ENCODE measurements at regions not wholly inside any gene's neighbourhood (a gene's known extent, or its start where the extent isn't known, plus 50 kb on each side); places are given as distances from the start of the nearest gene placed in this dataset.

DNA sequence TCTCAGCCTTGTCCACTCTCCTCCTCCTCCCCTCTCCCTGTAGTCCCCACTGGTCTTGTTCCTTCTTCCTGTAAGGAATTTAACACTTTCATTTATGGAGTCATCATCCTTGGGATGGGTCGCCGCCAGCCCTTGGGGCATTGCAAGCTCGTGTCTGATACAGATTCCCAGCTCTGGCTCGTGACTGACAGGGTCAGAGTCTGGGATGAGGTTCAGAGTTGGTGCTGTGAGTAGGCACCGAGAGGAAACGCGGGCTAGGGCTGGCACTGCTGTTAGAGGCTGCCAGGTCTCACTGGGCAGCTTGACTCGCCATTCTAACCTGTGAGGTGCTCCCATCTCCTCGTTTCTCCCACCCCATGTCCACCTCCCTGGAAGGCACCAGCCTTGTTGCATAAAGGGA, 407.0 kb downstream of the SOX9 start:
- FAIRE-seq (no peak), DNase-seq (ENCODE audit: low spot score in 2 of 2) (no peak)

DNA sequence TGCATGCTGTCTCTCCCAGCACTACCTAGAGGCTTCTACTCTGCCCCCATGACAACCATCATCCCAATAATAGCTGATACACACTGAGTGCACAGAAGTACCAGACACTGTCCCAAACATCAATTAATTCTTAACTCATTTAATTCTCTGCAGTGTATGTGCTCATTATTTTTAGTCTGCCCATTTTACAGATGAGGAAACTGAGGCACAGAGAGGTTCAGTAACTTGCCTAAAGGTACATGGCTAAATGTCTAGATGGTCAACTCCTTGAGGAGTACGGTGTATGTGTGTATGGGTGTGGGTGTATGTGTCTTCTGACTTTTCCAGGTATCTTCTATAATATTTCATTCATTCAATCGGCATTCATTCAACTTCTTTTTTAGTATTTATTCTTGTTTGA, 407.9 kb downstream of the SOX9 start:
- DNase-seq (ENCODE audit: low spot score in 2 of 2) (no peak), FAIRE-seq (no peak)

DNA sequence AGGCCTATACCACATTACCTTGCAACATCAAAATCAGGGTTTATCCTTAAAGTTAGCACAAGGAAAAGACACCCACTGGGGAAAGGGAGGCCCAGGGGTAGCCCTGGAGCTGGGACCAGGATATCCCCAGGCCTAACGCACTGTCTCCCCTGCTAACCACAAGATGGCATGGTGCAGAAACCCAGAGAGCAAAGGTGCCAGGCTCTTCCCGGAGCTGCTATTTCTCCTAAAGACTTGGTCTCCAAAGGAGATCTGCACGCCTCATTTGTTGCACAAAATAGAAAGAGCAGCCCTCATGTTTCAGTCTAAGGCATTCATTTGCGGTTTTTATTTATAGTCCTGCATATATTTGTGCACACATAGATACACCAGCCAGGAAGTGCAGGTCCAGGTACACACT, 408.6 kb downstream of the SOX9 start:
- FAIRE-seq (no peak), DNase-seq (ENCODE audit: low spot score in 2 of 2) (no peak)

DNA sequence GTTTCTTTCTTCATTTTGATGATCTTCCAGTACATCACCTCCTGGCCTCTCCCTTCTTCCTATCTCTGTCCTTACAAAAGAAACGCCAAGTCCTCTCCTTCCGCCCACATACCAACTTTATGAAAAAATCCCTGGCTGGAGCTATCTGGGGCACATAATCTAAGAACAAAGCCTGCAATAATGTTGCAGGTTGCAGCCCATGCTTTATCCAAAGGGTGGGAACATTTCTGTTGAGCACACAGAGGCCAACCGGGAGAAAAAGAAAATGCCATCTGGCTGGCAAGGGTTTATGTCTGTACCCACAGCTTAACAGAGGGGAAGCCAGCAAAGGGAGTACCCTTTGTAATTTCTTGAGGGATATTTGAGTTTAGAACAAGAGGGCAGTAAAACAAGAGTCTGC, 409.6 kb downstream of the SOX9 start:
- FAIRE-seq (no peak), DNase-seq (ENCODE audit: low spot score in 2 of 2) (no peak)

DNA sequence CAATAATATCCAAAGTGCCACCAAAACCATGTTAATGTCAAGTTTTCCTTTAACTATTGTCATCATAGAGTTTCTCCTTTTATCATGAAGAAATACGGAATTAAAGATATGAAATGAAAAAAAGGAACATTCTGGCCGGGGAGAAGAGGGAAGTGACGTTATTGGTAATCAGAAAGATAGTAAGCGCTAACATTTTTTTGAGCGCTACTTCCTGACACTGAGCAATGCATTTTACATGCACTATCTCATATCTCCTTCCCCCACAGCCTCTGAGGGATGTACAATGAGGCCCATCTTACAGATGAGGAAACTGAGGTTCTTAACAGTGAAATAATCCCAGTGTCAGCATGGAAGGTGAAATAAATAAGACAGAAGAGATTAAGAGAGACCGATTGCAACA, 410.9 kb downstream of the SOX9 start:
- DNase-seq (ENCODE audit: low spot score in 2 of 2) (no peak), FAIRE-seq (no peak)

DNA sequence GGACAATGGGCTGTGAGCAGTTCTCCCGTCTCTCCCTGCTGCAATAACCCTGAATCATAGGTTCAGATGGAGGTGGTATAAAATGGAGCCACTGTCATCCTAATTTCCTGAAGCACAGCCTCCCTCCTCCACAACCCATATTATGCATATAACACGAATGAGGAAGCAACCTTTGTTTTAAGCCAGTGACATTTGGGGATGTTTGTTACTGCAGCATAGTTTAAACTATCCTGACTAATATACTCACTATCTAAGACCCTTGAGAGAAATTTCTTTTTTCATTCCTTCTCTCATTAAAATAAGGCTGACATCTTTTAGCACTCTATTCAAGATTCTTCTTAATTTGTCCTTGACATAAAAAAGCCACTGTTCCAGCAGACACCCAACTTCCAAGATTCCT, 413.4 kb downstream of the SOX9 start:
- DNase-seq (ENCODE audit: low spot score in 2 of 2), result no peak
- no peak for FAIRE-seq

DNA sequence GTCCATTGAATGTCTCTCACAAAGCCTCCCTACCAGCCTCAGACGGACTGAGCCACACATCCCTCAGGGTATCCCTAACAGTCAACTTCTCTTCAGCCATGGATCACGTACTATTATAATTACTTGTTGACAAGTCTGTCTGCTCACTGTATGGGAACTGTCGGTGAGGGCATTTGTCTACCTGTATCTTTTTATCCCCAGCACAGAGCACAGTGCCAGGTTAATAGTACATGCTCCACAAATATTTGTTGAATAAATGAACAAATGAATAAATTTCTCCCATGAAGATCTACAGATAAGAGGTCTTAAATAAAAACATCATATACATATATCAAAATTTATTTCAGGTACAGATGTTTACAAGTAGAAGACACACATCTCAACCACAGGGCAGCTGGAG, 414.0 kb downstream of the SOX9 start:
- no peak for DNase-seq (ENCODE audit: low spot score in 2 of 2)
- no peak for FAIRE-seq

DNA sequence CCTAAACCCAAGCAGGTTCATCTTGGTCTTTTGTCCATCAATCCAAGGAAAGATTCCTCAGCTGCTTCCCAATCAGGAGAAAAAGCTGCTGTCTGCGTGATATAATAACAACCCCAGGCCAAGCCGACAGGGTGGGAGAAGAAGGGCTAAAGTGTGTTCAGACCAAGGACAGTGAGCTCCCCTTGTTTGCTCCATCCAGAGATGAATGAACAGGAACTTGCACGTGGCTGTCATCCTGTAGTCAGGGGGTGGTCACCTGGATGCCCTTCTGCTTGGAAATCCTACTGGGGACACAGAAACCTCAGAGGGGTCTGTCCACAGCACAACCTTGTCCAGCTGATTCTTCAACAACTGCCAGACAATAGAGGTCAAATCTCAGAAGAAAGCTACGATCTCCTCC, 414.5 kb downstream of the SOX9 start:
- no peak for FAIRE-seq

DNA sequence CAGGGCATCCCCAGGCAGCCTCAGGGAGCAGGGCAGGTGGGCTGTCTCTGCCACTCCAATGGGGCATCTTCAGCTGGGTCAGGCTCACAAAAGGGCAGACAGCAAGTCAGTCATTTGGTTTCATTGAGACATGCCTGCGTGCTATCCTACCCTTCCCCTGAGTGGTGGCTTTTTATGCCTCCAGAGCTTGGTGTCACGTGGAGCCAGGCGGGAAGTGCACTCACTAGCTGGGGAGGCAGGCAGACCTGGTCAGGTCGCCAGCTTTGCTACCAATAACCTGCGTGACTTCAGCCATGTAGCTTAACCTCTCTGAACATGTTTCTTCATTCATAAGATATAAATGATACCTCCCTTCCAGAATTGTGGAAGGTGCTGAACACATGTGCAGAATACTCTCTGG, 415.0 kb downstream of the SOX9 start:
- FAIRE-seq (no peak), DNase-seq (ENCODE audit: low spot score in 2 of 2) (no peak)

More for the DNA sequence above, 414.5 kb downstream of the SOX9 start:
- DNase-seq (ENCODE audit: low spot score in 2 of 2), result no peak

DNA sequence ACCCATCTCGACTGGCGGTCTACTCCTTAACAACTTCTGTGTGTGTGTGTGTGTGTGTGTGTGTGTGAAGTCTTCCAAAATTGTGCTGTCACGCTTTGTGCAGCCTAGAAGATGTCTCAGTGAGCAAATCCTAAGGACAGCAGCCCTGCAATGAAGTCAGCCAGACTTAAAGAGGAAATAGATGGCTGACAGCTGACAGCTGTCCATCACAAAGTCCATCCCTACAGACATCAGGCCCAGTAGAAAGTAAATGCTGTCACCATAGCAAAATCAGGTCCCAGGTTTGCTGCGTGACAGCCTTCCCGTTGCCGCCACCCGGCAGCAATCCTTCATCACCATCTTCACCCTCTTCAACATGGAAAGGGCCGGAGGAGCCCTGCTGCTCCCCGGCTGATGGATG, 416.0 kb downstream of the SOX9 start:
- no peak for DNase-seq (ENCODE audit: low spot score in 2 of 2)
- no peak for FAIRE-seq

DNA sequence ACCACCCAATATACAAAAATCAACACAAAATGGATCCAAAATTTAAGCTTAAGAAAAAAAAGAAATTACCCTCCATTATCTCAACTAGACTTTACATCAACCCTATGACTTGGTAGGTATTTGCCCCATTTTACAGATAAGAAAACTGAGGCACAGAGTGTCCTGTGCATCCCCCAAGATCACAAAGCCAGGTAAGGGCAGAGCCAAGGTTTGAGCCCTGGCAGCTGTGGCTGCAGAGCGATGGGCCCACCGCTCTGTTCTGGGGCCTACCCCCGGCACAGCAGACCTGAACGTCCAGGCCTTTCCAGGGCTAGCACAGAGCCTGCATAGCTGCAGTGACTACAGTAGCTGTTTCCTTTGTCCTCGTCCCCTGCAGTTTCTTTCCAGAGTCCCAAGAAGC, 417.6 kb downstream of the SOX9 start:
- FAIRE-seq, result no peak

DNA sequence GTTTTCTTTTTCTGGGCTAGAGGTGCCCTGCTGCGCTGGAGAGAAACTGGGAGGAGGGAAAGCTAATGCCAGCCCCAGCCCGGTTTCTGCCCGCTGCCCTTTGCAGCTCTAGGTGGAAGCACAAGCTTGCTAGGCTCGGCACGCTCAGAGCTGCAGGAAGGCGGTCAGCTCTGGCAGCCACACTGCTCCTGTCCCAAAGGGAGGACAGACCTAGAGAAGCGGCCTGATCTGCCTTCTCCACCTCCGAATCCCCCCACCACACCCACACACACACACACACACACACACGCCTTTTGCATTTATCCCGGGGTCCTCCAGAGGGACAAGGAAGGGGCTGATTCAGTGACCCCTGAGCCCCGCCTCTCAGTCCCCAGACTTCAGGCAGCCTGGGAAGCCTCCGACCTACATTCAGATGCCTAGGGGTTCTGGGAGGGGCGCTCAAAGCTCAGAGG, 418.1 kb downstream of the SOX9 start:
- FAIRE-seq (no peak), DNase-seq (ENCODE audit: low spot score in 2 of 2) (no peak)

More for the DNA sequence above, 417.6 kb downstream of the SOX9 start:
- no peak for DNase-seq (ENCODE audit: low spot score in 2 of 2)

DNA sequence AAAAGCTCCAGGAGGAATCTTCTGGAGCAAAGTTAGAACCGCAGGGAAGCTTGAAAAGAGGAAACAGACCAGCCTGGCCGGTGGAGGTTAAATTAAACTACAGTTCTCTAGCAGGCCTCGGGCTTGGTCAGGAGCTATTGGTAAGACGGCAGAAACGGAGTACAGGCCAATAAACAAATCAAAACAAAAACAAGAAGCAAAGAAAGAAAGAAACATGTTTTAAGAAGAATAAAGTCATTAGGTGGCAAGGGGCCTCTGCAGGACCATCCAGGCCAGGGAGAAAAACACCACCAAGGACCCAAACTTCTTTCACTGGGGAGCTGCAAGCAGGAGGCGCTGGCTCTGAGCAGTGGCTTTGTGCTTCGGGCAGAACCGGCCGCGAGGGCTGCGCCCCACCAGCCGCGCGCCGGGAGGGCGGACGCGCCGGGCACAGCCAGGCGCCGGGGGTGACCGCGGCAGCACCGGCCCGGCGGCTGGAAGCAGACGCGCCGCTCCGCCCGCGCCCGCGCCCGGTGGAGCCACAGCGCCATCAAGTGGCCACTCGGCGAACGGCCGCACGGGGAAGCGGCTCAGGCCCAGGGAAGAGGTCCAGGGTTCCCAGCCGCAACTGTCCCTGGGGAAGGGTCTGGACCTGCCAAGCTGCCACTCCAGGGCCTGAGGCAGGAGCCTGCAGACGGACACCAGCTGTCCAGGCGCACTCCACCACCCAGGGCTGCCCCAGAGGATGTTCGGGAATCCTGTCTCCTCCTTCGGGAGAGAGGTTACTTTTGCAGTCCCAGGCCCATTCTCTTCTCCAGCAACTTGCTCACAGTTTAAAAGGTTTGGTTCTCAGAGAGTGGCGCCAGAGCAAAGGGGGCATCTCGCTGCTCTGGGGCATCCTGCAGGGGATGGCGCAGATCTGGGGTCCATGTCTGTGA, 419.4 kb downstream of the SOX9 start:
- FAIRE-seq (no peak), DNase-seq (ENCODE audit: low spot score in 2 of 2) (peak; percentile 82 to 86)

DNA sequence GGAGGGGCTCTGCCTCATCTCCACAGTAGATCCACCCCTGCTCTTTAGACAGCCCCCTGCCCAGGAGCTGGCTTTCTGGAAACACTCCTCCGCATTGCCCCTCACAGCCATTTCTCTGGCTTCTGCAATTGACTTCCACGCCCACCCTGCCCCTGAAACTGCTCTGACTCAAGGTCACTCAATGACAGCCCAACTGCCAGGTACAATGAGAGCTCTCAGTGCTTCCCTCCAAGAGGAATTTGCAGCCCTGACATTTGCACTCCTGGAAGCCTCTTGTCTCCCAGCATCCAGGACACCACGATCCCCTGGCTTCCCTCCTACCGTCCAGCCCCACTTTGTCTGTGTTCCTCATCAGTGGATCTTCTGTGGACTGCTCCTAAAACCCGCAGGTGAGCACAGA, 421.5 kb downstream of the SOX9 start:
- no peak for FAIRE-seq

DNA sequence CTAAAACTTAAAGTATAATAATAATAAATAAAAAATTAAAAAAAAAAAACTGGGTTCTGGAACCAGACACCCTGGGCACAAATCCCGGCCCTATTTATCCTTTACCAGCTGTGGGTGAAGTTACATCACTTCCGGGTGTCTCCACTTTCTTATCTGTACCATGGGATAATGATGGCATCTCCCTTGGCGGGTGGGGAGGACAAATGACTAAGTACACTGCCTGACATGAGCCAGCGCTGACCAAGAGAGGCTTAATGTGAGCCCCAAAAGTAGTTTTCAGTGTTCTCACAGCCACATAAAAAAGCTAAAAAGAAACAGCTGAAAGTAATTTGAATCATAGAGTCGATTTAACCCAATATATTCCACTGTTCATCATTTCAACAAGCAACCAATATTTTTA, 424.9 kb downstream of the SOX9 start:
- FAIRE-seq, result no peak
- DNase-seq (ENCODE audit: low spot score in 2 of 2), result no peak

More for the DNA sequence above, 421.5 kb downstream of the SOX9 start:
- no peak for DNase-seq (ENCODE audit: low spot score in 2 of 2)

DNA sequence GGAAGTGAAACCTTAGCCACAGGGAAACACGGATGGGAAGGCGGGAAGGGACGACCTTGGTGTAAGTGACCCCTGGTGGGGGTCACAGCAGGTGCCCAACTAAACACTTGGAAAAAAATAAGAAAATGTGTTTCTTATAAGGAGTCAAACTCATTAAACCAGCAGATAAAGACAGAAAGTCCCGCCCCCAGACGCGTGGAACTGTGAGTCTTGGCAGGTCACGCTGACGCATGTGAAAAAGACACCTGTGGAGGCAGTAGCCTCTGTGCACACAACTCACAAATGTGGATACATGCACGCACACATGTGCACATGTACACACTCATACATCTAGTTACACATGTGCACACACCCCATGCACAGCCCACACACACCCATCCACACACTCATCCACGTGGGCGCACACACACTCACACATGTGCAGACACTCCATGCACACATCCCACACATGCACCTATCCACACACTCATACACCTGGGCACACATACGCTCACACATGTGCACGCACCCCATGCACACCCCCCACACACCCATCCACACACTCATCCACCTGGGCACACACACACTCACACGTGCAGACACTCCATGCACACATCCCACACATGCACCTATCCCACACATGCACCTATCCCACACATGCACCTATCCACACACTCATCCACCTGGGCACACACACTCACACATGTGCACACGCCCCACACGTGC, 432.4 kb downstream of the SOX9 start:
- FAIRE-seq, result no peak

DNA sequence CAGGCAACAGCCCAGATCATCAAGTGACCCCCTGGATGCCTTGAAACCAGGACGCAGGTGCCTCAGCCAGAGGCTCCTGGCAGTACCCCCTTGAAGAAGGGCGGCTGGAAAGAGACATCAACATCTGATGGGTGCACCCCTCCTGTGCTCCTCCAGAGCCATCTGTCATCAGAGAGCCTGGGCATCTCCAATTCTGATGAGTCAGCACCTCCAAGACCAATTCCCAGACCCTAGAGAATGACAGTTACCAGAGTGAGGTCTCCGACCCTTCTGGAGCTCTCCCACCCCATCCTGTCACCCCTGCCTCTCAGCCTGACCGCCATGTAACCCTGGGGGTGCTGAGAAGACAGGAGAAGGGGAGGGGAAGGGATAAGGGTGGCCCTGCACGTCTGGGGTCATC, 433.7 kb downstream of the SOX9 start:
- DNase-seq (ENCODE audit: low spot score in 2 of 2), result no peak
- no peak for FAIRE-seq

More for the DNA sequence above, 432.4 kb downstream of the SOX9 start:
- DNase-seq (ENCODE audit: low spot score in 2 of 2), result no peak

DNA sequence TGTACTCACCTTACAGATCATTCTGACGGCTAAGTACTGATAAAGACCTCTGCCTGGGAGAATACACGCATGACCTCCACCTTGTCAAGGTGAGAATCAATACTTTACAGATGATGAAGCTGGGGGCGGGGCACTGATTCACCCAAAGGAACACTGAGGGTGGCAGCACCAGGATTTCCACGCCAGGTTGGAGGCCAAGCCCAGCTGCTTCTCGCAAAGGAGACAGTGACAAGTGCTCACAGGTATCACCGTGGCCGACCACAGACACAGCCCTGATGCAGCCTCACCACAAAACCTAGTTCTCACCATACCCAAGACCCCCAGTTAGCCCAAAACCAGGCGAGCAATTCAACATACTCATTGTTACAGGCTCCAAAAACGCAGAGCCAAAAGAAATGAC, 434.2 kb downstream of the SOX9 start:
- no peak for FAIRE-seq
- no peak for DNase-seq (ENCODE audit: low spot score in 2 of 2)

DNA sequence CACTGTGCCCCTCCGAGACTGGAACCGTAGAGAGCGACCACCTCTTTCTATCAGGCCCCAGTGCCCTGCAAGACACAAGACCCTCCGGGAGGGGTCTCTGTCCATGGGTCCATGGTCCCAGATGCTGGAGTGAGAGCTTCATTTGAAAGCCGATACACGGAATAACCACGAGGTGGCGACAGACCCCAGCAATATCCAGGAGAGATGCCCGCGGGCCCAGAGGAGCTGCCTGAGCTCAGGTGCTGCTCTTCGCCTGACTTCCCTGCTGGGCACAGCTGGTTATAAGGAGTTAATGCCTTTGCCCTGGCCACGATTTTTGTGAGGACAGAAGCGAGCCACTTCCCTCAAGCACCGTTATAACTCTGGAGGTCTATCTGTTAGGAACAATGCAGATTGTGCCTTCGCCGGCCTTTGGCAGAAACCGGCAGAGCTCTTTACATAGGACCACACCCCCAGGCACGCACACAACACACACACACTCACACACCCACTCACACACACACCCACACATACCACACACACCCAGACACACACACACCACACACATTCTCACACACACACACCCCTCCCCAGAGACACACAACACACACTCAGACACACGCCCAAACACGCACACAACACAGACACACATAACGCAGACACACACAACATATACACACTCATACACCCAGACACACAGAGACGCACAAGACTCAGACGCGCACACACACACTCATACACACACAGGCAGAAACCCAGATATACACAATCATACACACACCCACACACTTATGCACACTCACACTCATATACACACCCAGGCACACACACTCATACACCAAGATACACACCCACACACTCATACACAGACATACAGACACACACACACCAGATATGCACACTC, 436.4 kb downstream of the SOX9 start:
- FAIRE-seq, result no peak
- peak; percentile 38 to 76 for DNase-seq (ENCODE audit: low spot score in 2 of 2)

DNA sequence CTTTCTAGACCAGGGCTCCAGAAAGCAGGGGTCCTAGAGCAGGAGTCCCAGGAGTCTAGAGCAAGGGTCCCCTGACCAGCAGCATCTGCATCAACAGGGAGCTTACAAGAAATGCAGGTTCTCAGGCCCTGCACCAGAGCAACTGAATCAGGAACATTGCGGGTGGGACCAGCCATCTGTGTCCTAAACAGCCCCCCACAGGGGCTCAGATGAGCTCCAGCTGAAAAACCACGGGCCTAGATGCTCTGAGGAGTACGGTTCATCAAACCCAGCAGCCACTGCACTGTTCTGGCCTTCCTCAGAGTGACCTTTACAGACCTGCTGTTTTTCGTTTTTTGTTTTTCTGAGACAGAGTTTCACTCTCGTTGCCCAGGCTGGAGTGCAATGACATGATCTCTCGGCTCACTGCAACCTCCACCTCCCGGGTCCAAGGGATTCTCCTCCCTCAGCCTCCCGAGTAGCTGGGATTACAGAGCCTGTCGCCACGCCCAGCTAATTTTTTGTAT, 438.2 kb downstream of the SOX9 start:
- FAIRE-seq, result no peak
- DNase-seq (ENCODE audit: low spot score in 2 of 2), result no peak

All from frontal cortex (tissue), 3 donors.